T-helper 1 cell (primary cell): ENCODE measurements at regions not wholly inside any gene's neighbourhood (a gene's known extent, or its start where the extent isn't known, plus 50 kb on each side); places are given as distances from the start of the nearest gene placed in this dataset.

ENCODE experiments used
- DNase-seq, 5 donors: peaks; one replicate each; pipeline ENCODE4 v3.0.0-alpha.2; 2012 to 2020

DNA sequence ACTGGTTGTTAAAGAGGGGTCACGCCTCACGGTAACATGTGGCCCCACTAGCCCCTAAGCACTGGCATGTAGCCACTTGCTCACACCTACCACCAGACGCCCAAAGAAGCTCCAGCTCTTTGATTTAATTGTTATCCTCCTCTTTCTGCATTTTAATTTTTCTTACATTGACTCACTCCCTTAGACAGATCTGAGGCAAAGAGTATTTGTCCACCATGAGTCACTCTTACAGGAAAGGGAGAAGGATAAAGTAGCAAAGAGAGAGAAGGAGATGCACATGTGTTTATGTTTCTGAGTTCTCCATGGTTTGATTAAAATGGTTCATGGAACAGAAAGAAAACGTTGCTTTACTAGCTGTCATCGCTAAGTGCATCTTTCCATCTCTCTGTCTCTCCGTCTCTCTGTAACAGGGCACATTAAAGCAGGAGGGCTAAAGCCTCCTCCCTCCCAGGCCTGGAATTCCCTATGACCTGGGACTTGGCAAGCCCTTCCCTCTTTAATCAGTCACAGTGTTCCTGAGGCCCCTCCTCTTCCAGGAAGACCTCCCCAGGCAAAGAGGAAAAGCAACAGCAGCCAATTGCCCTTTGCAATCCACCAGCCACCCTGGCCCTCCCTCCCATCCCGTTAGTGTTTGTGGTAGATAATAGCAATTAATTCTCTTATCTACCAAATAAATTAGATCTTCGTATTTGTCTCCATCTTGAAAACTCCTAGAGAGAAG, 112.8 kb upstream of the TSHZ2 start:
- no peak for DNase-seq

DNA sequence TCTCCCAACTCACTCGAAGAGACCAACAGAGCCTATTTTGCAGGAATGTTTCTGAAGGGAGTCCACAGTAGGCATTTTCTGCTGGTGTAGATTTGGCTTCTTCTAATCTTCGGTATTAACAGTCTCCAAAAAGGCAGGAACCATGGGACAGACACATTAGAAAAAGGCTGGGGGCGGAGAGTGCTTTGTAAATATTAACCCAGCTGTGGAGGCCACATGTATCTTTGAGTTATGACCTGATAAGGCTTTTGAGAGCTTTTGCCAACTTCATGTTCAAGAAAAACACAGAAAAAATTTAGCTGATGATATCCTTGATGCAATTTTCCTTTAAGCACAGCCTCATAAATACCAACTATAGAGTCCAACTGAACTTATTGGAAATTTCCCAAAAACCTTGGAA, 119.4 kb upstream of the TSHZ2 start:
- no peak for DNase-seq

DNA sequence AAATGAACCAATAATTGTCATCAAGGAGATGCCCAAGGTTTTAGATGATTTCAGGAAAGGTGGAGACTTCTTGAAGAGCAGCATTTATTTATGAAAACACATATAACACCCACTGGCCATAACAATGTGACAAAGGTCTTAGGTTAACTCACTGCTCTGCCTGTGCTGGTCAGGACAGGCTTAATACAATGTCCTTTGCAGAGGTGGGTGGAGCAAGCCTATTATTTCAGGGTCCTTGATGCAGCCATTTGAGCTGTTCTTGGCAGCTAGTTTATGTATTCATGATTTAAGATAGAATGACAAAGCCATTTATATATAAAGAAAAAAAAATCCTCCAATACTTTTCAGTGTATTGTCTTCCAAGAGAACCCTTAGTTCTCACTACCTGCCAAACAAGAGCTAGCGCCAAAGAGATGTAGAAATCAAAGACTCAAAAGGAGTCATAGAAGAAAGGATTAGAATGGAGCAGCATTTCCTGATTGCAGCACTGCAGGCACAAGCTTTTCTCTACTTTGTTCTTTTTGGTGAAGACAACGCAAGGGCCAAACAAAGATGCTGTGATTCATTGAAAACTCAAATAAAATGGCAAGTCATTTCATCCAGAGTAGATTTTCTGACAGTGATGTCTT, 124.3 kb upstream of the TSHZ2 start:
- DNase-seq, result no peak

DNA sequence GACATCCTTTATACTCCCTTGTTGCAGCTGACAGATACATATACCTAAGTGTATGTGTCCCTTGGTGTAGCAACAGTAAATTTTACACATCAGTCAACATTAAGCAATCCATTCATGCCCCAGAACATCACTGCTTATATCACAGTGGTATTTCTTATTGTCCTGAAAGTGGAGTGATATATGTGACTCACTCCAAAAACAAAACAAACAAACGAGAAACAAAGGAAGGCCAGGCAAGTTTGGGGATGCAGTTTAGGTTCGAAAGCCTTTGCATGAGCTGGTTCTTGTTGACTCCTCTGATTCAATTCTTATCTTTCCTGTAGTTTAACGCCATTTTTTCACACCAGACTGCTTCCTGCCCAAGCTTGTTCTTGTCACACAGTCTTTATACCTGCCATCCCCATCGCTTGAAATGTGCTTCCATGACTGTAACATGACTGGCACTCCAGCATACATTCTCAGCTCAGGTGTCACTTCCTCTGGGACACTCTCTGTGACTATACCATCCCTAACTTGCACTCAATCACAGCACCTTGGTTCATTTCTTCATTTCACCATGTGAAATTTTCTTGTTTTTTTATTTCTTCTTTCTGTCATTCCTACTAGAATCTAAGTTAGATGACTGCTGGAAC, 125.0 kb upstream of the TSHZ2 start:
- DNase-seq, result no peak

DNA sequence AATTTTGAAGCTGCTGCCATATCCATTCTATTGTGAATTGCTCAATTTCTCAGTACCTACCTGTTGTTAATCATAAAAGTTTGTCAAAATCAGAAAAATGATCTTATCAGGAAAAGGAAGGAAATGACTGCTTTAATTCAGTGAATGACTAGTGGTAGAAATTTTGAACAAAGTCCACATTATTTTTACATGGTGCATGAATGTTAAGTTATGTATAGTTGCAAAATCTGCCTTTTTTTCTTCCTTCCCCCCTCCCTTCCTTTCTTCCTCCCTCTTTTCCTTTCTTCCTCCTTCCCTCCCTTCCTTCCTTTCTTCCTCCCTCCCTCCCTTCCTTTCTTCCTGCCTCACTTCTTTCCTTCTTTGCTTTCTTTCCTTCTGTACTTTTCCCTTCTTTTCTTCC, 127.1 kb upstream of the TSHZ2 start:
- no peak for DNase-seq

DNA sequence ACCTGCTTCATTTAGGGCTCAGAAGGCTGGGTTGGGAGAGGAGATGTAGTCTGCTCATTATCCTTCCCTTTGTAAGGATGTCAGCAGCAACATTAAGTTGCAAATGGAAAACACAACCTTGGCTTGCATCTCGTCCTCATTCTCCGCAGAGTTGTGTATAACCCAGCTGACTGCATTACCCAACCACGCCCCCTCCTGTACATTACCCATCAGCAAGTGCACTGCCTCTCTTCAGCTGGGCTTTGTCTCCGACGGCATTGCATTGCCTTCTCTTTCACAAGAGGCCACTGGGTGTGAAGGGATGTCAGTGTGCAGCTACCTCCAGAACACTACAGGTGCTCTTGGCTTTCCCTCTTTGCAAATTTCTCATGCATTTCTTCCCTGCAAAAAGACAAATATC, 128.7 kb upstream of the TSHZ2 start:
- DNase-seq, result no peak

DNA sequence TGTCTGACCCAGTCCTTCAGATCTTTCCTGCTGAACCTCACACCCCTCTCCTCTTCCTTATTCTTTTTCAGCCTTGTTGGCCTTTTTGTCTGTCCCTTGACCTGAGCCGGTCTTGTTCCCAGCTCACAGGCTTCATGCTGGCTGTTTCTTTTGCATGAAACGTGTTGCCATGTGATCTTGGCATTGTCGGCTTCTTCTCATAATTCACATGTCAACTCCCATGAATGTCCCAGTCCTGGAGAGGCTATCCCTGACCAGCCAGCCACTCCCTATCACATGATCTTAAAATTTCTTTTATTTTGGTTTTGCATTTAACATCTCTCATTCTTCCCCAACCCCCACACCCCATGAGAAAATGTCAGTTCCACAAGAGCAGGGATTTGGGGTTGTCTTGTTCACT, 131.2 kb upstream of the TSHZ2 start:
- DNase-seq, result no peak

DNA sequence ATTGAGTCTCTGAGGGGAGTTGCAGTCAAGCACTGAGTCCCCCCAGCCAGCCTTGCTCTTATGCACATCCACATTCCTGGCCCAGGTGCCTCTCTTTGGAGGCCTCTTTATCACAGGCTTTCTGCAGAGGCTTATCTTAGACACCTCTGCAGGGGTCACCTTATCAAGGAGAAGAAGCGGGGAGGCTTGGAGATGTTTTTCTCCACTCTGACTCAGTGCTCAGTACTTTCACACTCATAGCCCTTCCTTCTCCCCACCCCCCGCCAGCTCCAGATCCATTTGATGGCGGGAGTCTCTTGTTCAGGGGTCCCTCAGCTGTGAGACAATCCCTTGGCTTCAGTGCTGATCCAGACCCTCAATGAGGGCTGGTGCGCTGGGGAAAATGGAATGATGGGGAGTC, 132.1 kb upstream of the TSHZ2 start:
- DNase-seq, result no peak

DNA sequence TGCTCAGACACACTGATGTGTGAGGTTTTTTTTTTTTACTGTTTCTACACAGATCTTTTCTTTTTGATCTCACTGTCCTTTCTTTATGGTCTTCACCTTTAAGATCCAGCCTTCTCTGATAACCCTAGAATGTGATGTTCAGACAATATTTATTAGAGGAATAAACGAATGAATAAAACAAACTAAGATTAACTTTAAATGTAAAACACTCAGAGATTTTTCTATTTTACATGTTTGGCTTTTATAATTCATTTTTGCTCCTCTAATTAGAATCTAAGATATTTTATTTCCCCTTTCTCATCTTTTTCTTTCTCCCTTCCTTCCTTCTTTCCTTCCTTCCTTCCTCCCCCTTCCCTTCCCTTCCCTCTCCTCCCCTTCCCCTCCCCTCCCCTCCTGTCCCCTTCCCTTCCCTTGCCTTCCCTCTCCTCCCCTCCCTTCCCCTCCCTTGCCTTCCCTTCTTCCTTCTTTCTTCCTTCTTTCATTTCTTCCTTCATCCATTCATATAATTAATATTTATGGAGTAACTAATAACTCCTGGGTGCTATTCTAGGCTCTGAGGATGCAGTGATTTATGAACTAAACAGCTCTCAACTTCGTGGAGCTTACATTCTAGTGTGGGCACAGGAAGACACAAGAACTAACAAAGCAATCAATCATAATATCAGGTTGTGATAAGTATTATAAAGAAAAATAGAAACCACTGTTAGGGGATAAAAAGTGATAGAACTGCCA, 133.5 kb upstream of the TSHZ2 start:
- no peak for DNase-seq

DNA sequence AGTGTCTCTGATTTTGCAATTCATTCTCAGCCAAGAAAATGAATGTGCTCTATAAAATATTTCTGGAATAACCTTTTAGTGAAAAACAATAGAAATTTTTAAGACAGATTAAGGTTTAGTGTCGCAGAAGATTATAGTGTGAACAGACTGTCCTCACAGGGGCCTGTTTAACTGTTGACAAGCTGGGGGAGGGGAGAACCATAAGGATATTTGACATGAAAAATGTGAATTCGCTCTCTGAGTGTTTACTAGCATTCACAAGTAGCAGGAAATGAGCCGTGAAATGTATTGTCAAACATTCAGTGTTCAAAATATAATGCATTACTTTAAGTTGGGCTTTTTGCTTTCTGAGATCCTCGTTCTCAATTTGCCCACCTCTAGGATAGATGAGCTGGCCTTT, 134.8 kb upstream of the TSHZ2 start:
- no peak for DNase-seq

DNA sequence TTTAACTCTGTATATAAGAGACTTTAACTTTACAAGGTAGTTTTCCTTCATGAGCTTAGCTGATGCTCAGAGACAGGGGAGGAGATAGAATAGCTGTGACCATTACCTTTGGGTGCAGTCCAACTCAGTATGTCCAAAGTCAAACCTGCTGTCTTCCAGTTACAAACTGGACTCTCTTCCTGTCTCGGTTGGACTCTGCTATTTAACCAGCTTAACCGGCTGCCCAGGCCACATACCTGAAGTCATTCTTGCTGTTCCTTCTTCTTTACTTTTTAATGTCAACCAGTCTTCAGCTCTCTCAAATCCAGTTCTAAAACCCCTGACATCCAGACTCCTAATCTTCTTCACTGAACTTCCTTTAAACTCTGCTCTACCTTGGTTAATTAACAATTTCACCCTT, 138.3 kb upstream of the TSHZ2 start:
- no peak for DNase-seq

DNA sequence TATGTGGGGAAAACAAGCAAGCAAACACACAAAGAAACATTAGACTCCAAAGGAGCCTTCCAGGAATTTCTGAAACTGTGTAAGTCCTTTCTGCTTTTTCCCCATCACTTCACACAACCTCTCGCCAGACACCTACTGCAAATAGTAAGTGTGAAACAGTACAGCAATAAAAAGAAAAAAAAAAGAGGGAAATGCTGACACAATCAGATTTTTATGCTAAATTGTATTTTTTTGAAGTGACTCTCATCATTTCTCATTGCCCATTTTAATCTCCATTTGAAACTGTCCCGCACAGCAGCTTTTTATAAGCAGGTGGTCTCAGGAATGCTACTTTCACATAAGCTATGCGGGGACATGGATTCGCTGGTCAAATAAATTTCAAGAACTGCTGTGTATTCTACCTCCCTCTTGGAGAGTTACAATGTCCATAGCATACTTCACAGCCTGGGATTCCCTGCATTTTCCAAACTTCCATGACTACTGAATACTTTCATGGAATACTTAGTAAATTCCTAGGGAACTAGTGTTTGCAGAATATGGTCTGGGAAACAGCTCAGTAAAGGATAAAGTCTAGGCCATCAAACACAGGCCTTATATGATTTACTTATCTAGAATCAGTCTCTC, 139.9 kb upstream of the TSHZ2 start:
- no peak for DNase-seq

DNA sequence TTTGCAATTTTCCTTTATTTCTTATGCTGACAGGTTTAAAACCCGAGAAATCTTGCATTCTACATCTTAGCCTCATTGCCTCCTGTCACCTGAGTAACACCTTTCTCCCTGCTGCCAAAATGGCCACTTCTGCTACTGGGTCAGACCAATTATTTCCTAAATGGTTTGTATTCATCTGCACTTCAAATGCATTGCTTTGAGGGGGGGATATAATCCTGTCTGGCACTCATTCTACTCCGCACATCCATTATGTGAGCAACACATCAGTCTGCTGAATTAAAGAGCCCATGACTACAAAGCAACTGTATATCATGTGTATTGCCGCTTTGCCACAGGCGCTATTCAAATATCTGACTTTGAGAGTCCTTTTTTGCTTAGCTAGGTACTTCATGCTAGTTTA, 141.6 kb upstream of the TSHZ2 start:
- DNase-seq, result no peak

DNA sequence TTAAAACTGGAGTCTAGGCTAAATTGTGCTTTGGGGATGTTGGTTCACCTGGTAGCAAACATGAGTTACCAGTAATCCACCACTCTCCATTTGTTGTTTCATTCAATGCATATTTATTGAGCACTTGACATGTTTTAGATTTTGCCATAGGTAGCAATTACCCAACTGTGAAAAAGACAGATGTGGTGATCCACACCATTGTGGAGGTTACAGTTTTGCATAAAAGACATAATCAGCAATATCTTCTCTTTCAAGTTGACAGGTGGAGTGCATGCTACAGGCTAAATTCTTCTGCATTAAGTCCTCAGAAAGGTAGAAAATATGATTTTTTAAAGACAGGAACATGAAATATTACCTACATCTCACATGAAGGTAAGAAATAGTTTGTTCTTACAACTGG, 143.0 kb upstream of the TSHZ2 start:
- DNase-seq, result no peak

DNA sequence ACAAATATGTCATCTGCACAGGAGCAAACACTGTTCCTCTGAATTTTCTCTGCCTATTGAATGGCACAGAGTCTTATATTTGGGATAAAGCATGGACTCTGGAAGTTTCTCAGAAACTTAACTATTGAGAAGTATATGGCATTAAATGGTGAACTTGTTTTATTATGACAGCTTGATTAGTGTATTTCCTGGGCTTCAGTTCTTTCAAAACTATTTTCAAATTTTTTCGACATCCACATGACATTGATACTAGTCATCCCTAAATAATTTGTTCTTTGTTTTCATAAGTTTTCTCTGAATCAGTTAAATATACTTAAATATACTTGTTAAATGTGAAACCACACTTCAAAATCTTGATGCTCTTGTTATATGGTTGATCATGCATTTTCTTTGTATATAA, 144.0 kb upstream of the TSHZ2 start:
- no peak for DNase-seq

DNA sequence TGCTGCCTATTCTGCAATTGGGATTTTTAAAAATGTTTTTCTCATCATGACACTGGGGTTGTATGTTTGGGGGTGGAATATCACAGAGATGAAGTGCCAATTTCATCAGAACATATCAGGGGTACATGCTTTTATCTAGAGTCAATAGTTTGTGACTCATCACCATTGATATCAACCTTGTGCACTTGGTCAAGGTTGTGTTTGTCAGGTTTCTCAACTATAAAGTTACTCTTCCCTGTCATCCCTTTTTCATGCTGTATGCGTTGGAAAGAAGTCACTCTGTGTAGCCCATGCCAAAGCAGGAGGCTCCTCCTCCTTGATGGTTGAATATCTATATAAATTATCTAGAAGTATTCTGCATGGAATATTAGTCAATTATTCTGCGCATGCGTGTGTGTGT, 145.4 kb upstream of the TSHZ2 start:
- DNase-seq, result no peak

DNA sequence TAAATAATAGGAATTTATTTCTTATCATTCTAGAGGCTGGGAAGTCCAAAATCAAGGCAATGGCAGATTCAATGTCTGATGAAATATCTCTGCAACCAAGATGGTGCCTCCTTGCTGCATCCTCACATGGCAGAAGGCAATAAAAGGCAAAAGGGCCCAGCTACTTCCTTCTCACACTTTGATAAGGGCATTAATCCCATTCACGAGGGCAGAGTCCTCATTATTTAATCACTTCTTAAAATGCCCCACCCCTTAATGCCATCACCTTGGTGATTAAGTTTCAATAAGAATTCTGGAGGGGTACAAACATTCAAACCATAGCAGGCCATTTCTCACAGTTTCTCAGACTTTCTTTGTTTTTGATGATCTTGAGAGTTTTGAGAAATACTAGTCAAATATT, 145.8 kb upstream of the TSHZ2 start:
- DNase-seq, result no peak

DNA sequence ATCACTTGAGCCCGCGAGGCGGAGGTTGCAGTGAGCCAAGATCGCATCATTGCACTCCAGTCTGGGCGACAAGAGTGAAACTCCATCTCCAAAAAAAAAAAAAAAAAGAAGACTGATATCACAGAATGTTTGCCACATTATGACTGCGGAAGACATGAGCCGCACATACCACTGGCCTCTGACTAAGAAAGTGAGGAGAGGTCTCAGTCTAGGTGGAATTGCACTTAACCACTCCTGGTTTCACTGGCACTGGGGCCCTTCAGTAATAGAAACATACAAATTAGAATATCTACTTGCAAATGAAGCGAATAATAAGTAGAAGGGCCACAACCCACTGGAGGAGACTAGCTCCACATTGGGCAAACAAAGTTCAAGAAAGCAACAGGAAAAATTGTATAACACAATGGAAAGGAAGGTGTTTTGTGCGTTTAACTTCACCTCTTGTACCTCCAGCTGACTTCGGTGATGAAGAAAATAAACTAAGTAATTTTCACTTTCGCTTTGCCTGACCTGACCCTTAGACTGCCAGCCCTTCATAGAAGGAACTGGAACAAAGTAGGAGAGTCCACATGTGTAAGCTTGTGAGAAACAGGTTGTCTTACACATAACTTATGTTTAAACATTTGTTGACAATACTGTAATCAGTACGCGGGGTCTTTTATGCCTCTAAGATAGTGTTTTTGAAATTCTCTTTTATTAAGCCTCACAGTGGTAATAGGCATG, 147.5 kb upstream of the TSHZ2 start:
- DNase-seq, result no peak

DNA sequence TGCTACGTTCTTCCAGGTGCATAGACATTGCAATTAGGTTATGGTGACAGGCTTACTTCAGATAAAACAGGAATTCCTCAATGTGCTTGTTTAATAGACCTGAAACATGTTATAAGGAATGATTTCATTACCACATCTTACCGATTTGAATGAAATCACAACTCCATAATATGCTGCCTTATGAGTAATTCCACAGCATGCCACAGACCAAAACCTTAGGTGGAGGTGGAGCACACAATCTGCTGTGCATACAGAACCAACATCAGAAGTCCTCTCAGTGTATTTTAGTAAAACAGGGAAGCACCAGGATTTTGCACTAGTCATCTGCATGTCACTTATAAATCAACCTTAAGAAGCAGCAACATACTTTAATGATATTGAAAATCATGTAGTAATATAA, 148.9 kb upstream of the TSHZ2 start:
- no peak for DNase-seq

DNA sequence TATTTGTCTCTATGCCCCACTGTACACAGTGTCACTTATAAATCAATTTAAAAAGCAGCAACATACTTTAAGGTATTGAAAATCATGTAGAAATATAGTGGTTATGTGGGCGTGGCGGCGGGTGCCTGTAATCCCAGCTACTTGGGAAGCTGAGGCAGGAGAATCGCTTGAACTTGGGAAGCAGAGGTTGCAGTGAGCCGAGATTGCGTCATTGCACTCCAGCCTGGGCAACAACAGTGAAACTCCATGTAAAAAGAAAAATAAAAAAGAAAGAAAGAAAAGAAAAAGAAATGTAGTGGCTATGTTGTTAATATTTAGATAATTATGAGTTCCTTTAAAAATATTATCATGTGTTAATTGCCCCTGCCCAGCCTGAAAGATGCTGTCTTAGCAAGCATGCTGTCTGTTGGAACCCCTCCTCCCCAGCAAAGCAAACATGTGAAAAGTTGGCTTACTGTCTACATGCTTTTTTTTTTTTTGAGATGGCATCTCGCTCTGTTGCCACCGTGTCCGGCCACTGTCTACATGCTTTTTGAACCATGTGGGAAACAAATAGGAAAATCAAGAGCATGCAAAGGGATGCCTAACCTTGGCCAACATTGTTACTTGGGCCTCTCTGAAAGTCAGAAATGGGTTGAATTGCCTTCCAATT, 151.4 kb upstream of the TSHZ2 start:
- no peak for DNase-seq

DNA sequence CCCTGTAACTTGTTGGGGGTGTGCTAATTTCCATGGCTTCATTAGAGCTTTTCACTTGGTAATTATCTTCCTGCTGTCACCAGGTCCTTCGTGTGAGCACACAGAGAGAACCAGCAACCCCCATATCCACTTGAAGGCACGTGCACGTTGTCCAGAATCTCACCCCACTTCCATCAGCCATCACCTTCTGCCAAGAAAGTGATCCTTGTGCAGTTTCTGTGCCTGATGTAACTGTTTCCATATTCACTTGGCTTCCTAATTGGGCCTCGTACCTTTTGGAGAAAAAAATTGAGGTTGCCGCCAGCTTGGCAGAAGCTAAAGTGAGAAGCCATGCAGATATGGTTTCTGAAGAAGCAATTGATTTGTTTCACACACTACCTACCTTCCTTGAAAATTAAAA, 153.7 kb upstream of the TSHZ2 start:
- DNase-seq, result no peak

DNA sequence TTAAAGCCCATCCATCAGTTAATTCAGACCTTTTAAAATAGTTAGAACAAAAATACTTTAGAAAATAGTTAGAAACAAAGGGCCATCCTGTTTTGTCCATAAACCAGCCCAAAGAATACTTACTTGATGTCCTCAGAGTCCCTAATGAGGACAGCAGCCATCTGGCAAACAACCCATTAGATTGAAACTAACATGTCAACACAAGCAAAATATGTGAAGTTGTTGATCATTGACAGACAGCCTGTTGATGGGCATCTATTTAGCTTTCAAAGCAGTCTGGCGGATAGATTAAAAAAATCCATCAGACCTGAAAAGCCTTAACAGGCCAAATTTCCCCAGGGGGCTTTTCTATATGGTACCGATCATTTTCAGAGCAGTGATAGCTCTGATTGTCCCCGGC, 154.2 kb upstream of the TSHZ2 start:
- DNase-seq, result no peak
